ENCODE measurements at regions not wholly inside any gene's neighbourhood (a gene's known extent, or its start where the extent isn't known, plus 50 kb on each side); places are given as distances from the start of the nearest gene placed in this dataset.

DNA sequence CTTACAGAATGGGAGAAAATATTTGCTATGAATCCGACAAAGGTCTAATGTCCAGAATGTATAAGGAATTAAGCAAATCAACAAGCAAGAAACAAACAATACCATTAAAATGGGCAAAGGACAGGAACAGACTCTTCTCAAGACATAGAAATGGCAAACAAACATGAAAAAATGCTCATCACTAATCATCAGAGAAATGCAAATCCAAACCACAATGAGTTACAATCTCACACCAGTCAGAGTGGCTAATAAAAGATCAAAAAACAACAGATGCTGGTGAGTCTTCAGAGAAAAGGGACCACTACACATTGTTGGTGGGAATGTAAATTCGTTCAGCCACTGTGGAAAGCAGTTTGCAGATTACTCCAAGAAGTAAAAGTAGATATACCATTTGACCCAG lies 382.0 kb upstream of the ANO3 start (continued):
- TF ChIP-seq EZH2 (IDR thresholded peaks at IDR 0.05; ENCODE audit: low read depth, unreplicated experiment): no peak
- TF ChIP-seq, protein P1, sequence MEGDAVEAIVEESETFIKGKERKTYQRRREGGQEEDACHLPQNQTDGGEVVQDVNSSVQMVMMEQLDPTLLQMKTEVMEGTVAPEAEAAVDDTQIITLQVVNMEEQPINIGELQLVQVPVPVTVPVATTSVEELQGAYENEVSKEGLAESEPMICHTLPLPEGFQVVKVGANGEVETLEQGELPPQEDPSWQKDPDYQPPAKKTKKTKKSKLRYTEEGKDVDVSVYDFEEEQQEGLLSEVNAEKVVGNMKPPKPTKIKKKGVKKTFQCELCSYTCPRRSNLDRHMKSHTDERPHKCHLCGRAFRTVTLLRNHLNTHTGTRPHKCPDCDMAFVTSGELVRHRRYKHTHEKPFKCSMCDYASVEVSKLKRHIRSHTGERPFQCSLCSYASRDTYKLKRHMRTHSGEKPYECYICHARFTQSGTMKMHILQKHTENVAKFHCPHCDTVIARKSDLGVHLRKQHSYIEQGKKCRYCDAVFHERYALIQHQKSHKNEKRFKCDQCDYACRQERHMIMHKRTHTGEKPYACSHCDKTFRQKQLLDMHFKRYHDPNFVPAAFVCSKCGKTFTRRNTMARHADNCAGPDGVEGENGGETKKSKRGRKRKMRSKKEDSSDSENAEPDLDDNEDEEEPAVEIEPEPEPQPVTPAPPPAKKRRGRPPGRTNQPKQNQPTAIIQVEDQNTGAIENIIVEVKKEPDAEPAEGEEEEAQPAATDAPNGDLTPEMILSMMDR (conservative IDR thresholded peaks at IDR 0.05; ENCODE audit: low read depth in 2 of 2): no peak

DNA sequence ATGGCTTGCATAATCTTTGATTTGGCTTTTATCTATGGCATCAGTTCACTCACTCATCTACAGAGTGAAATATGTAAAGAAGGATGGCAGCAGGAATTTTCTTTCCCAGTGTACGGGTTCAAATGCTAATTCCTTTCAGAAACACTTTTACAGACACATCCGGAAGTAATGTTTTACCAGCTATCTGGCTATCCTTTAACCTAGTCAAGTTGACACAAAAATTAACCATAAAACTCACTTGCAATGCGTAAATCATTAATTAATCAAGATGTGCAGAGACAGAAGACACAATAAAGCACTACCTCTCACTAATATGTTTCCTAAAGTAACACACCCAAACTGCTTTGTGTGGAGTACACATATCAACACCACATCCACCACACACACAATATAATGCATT lies 378.9 kb upstream of the ANO3 start:
- H3K4me3 ChIP-seq: no peak overlapping the region
- ATAC-seq (no peak), DNase-seq (ENCODE audit: low spot score) (no peak)
- no peaks in the 10 kb centered on the region for H3K79me2 ChIP-seq (replicated peaks; ENCODE audit: insufficient read depth)
- no peak overlapping the region for H3K27ac ChIP-seq (ENCODE audit: low read depth)
- Mint-ChIP-seq H3K27ac (no peak overlapping the region; the same call in 1 of the 2 replicates), H3K36me3 (ENCODE audit: low read depth) (peaks cover 25% of the 10 kb centered on the region; the same call in 2 of the 3 replicates), H3K9me3 (peaks cover 20% of the 10 kb centered on the region), H3K4me1 (peaks cover 8% of the 10 kb centered on the region; the same call in 2 of the 3 replicates), H3K27me3 (ENCODE audit: insufficient read depth, low read depth, poor library complexity) (no peaks in the 10 kb centered on the region), H3K4me3 (no peak overlapping the region)
- H3F3A ChIP-seq (replicated peaks; ENCODE audit: low read depth): no peaks in the 10 kb centered on the region
- H3K9me2 ChIP-seq (ENCODE audit: insufficient read depth): no peaks in the 10 kb centered on the region; the same call in 1 of the 2 replicates
- H3K4me2 ChIP-seq: no peak overlapping the region
- no peak overlapping the region for H2AFZ ChIP-seq
- no peaks in the 10 kb centered on the region for H3K27me3 ChIP-seq (ENCODE audit: insufficient read depth)
- H3K4me1 ChIP-seq (ENCODE audit: insufficient read depth): no peaks in the 10 kb centered on the region
- H4K20me1 ChIP-seq (replicated peaks; ENCODE audit: insufficient read depth): no peaks in the 10 kb centered on the region
- H3K36me3 ChIP-seq (ENCODE audit: insufficient read depth): no peaks in the 10 kb centered on the region; the same call in 1 of the 2 replicates
- TF ChIP-seq, protein P2, sequence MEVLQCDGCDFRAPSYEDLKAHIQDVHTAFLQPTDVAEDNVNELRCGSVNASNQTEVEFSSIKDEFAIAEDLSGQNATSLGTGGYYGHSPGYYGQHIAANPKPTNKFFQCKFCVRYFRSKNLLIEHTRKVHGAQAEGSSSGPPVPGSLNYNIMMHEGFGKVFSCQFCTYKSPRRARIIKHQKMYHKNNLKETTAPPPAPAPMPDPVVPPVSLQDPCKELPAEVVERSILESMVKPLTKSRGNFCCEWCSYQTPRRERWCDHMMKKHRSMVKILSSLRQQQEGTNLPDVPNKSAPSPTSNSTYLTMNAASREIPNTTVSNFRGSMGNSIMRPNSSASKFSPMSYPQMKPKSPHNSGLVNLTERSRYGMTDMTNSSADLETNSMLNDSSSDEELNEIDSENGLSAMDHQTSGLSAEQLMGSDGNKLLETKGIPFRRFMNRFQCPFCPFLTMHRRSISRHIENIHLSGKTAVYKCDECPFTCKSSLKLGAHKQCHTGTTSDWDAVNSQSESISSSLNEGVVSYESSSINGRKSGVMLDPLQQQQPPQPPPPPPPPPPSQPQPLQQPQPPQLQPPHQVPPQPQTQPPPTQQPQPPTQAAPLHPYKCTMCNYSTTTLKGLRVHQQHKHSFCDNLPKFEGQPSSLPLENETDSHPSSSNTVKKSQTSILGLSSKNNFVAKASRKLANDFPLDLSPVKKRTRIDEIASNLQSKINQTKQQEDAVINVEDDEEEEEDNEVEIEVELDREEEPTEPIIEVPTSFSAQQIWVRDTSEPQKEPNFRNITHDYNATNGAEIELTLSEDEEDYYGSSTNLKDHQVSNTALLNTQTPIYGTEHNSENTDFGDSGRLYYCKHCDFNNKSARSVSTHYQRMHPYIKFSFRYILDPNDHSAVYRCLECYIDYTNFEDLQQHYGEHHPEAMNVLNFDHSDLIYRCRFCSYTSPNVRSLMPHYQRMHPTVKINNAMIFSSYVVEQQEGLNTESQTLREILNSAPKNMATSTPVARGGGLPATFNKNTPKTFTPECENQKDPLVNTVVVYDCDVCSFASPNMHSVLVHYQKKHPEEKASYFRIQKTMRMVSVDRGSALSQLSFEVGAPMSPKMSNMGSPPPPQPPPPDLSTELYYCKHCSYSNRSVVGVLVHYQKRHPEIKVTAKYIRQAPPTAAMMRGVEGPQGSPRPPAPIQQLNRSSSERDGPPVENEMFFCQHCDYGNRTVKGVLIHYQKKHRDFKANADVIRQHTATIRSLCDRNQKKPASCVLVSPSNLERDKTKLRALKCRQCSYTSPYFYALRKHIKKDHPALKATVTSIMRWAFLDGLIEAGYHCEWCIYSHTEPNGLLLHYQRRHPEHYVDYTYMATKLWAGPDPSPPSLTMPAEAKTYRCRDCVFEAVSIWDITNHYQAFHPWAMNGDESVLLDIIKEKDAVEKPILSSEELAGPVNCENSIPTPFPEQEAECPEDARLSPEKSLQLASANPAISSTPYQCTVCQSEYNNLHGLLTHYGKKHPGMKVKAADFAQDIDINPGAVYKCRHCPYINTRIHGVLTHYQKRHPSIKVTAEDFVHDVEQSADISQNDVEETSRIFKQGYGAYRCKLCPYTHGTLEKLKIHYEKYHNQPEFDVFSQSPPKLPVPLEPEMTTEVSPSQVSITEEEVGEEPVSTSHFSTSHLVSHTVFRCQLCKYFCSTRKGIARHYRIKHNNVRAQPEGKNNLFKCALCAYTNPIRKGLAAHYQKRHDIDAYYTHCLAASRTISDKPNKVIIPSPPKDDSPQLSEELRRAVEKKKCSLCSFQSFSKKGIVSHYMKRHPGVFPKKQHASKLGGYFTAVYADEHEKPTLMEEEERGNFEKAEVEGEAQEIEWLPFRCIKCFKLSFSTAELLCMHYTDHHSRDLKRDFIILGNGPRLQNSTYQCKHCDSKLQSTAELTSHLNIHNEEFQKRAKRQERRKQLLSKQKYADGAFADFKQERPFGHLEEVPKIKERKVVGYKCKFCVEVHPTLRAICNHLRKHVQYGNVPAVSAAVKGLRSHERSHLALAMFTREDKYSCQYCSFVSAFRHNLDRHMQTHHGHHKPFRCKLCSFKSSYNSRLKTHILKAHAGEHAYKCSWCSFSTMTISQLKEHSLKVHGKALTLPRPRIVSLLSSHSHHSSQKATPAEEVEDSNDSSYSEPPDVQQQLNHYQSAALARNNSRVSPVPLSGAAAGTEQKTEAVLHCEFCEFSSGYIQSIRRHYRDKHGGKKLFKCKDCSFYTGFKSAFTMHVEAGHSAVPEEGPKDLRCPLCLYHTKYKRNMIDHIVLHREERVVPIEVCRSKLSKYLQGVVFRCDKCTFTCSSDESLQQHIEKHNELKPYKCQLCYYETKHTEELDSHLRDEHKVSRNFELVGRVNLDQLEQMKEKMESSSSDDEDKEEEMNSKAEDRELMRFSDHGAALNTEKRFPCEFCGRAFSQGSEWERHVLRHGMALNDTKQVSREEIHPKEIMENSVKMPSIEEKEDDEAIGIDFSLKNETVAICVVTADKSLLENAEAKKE (CRISPR knock-in tag; IDR thresholded peaks at IDR 0.05): no peak
- no peak for TF ChIP-seq JUNB (IDR thresholded peaks at IDR 0.05; ENCODE audit: unreplicated experiment)
- TF ChIP-seq EZH2phosphoT487 (IDR thresholded peaks at IDR 0.05; ENCODE audit: unreplicated experiment): no peak
- TF ChIP-seq, protein P3, sequence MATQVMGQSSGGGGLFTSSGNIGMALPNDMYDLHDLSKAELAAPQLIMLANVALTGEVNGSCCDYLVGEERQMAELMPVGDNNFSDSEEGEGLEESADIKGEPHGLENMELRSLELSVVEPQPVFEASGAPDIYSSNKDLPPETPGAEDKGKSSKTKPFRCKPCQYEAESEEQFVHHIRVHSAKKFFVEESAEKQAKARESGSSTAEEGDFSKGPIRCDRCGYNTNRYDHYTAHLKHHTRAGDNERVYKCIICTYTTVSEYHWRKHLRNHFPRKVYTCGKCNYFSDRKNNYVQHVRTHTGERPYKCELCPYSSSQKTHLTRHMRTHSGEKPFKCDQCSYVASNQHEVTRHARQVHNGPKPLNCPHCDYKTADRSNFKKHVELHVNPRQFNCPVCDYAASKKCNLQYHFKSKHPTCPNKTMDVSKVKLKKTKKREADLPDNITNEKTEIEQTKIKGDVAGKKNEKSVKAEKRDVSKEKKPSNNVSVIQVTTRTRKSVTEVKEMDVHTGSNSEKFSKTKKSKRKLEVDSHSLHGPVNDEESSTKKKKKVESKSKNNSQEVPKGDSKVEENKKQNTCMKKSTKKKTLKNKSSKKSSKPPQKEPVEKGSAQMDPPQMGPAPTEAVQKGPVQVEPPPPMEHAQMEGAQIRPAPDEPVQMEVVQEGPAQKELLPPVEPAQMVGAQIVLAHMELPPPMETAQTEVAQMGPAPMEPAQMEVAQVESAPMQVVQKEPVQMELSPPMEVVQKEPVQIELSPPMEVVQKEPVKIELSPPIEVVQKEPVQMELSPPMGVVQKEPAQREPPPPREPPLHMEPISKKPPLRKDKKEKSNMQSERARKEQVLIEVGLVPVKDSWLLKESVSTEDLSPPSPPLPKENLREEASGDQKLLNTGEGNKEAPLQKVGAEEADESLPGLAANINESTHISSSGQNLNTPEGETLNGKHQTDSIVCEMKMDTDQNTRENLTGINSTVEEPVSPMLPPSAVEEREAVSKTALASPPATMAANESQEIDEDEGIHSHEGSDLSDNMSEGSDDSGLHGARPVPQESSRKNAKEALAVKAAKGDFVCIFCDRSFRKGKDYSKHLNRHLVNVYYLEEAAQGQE (IDR thresholded peaks at IDR 0.05; ENCODE audit: unreplicated experiment): no peak
- TF ChIP-seq, protein P1 (conservative IDR thresholded peaks at IDR 0.05; ENCODE audit: low read depth in 2 of 2): no peak
- no peak for TF ChIP-seq POLR2AphosphoS5 (IDR thresholded peaks at IDR 0.05; ENCODE audit: low read depth)
- no peak for TF ChIP-seq NANOG (IDR thresholded peaks at IDR 0.05; ENCODE audit: borderline replicate concordance)
- no peak for TF ChIP-seq ZNF114 (CRISPR knock-in tag; IDR thresholded peaks at IDR 0.05)
- TF ChIP-seq ZNF331 (CRISPR knock-in tag; IDR thresholded peaks at IDR 0.05; ENCODE audit: low read depth): no peak
- TF ChIP-seq STAT1 (IDR thresholded peaks at IDR 0.05; ENCODE audit: unreplicated experiment): no peak
- TF ChIP-seq CREB1 (CRISPR knock-in tag; IDR thresholded peaks at IDR 0.05; ENCODE audit: low read depth): no peak
- no peak for TF ChIP-seq EZH2 (IDR thresholded peaks at IDR 0.05; ENCODE audit: low read depth, unreplicated experiment)

All from GM23338 (cell line).